HG03066 (cell line): ENCODE measurements at regions not wholly inside any gene's neighbourhood (a gene's known extent, or its start where the extent isn't known, plus 50 kb on each side); places are given as distances from the start of the nearest gene placed in this dataset.
"Not testable (repeated sequence)": the region's sequence is repeated elsewhere in the genome, so short reads cannot be mapped to it uniquely, and the experiment has no call there.

Source experiments
- ATAC-seq: cut with Tn5 transposase; IDR thresholded peaks from one replicate; pipeline ENCODE4 v1.9.1; 2021; ENCODE audit warnings: low read depth; ENCODE audit not compliant: unreplicated experiment

GRCh38 chr1:163633366-163633765 lies 311.6 kb downstream of the NUF2 start:
- no peak for ATAC-seq

- ATAC-seq = not testable (repeated sequence)
Observed at GRCh38 chr1:163645676-163646075, 323.9 kb downstream of the NUF2 start.

- no peak for ATAC-seq
Observed at GRCh38 chr1:163650624-163651023, 328.9 kb downstream of the NUF2 start.

- ATAC-seq = no peak
Observed at GRCh38 chr1:163652441-163652840, 330.7 kb downstream of the NUF2 start.

- no peak for ATAC-seq
Observed at GRCh38 chr1:163655565-163655964, 333.8 kb downstream of the NUF2 start.

- no peak for ATAC-seq
Observed at GRCh38 chr1:163656095-163656759, 334.5 kb downstream of the NUF2 start.

GRCh38 chr1:163657719-163658118 lies 336.0 kb downstream of the NUF2 start:
- no peak for ATAC-seq

- ATAC-seq = no peak
Observed at GRCh38 chr1:163661391-163661790, 339.6 kb downstream of the NUF2 start.

GRCh38 chr1:163664671-163665335 lies 343.0 kb downstream of the NUF2 start:
- no peak for ATAC-seq

GRCh38 chr1:163668472-163668871 lies 346.7 kb downstream of the NUF2 start:
- ATAC-seq = no peak

GRCh38 chr1:163670989-163671757 lies 349.4 kb downstream of the NUF2 start:
- no peak for ATAC-seq

- ATAC-seq = no peak
Observed at GRCh38 chr1:163672976-163673758, 351.4 kb downstream of the NUF2 start.

- ATAC-seq = no peak
Observed at GRCh38 chr1:163673759-163674151, 352.0 kb downstream of the NUF2 start.

- no peak for ATAC-seq
Observed at GRCh38 chr1:163674236-163674635, 352.5 kb downstream of the NUF2 start.

GRCh38 chr1:163684785-163685184 lies 363.0 kb downstream of the NUF2 start:
- no peak for ATAC-seq

- no peak for ATAC-seq
Observed at GRCh38 chr1:163692266-163692665, 370.5 kb downstream of the NUF2 start.

- no peak for ATAC-seq
Observed at GRCh38 chr1:163697137-163697536, 375.4 kb downstream of the NUF2 start.

GRCh38 chr1:163701783-163702374 lies 380.1 kb downstream of the NUF2 start:
- no peak for ATAC-seq

- no peak for ATAC-seq
Observed at GRCh38 chr1:163703794-163704193, 382.0 kb downstream of the NUF2 start.

GRCh38 chr1:163706915-163707314 lies 385.2 kb downstream of the NUF2 start:
- ATAC-seq = no peak
